Spinal cord (tissue), 9 donors: ENCODE measurements at regions not wholly inside any gene's neighbourhood (a gene's known extent, or its start where the extent isn't known, plus 50 kb on each side); places are given as distances from the start of the nearest gene placed in this dataset.

Experiments used
- DNase-seq, 6 donors: peaks; one replicate each; pipeline versions ENCODE4 v3.0.0 to v3.0.0-alpha.2; 2013 to 2015; ENCODE audit warnings: low spot score in 6 of 6, low read depth in 4 of 6
- H3K27ac ChIP-seq: one replicate; pipeline ENCODE4 v1.5.1; 2013; ENCODE audit warnings: low read depth, low read length, control low read depth
- H3K27me3 ChIP-seq: one replicate; pipeline ENCODE4 v1.6.1; 2013; ENCODE audit warnings: low read length; ENCODE audit not compliant: control insufficient read depth, insufficient read depth
- H3K36me3 ChIP-seq: one replicate; pipeline ENCODE4 v1.6.1; 2013; ENCODE audit warnings: low read length; ENCODE audit not compliant: control insufficient read depth, insufficient read depth
- H3K4me1 ChIP-seq: one replicate; pipeline ENCODE4 v1.6.1; 2013; ENCODE audit warnings: low read length; ENCODE audit not compliant: control insufficient read depth, insufficient read depth
- H3K4me3 ChIP-seq: one replicate; pipeline ENCODE4 v1.5.1; 2013; ENCODE audit warnings: low read depth, low read length, control low read depth
- H3K9me3 ChIP-seq: one replicate; pipeline ENCODE4 v1.6.1; 2013; ENCODE audit warnings: low read length; ENCODE audit not compliant: control insufficient read depth, insufficient read depth
- WGBS: methylation state at CpG from one replicate; pipeline ENCODE4 v1.1.5; 2013; ENCODE audit warnings: missing lambda C conversion rate; ENCODE audit not compliant: insufficient coverage; 5-methylcytosine and 5-hydroxymethylcytosine counted together
- donor health status: healthy.

DNA sequence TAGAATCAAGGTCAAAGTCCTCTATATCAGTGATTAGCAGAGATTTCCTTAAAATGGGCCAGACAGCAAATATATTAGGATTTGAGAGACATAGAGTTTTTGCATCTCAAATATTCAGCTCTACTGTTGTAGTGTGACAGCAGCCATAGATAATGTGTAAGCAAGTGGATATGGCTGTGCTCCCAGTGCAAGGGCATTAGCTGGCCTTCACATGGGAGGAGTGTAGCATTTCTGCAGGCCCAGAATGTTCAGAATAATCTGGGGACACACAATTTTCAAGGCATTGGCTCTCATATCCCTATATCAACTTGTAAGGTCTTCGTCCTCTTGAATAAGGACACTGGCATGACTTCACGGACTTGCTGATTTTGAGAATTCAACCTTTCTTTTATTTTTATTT, 402.3 kb upstream of the ADAMTS5 start:
- H3K27ac ChIP-seq, result no peak overlapping the region
- H3K4me3 ChIP-seq, result no peak overlapping the region
- H3K9me3 ChIP-seq, result no peaks in the 10 kb centered on the region
- H3K27me3 ChIP-seq, result no peaks in the 10 kb centered on the region
- H3K36me3 ChIP-seq, result no peaks in the 10 kb centered on the region
- DNase-seq, result no peak
- no CpG with 5 or more reads among the region's 2 CpGs for WGBS
- no peaks in the 10 kb centered on the region for H3K4me1 ChIP-seq

DNA sequence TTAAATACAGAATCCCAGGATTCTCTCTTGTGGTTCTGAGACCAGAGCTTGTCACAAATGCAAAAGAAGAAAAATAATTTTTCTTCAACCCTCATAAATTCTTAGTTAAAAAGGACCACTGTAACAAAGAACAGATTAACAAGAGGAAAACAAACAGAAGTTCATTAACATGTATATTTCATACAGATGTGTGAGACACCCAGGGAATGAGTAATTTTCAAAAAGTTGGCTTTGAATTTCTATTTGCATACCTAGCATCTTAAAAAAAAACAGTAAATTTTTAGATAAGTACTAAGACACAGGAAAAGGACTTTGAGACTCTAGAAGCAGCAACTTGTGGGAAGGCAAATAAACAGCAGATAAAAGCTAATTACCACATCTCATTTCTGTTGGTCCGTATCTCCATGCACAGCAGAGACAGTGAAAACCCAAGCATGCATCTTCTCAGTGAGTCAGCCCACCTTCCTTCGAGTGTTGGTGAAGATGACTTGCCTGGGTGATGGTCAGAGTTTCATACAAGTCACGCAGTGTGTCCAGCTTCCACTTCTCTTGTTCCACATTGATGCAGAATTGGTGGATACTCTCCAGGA, 399.9 kb upstream of the ADAMTS5 start:
- Histone ChIP-seq H3K36me3 (no peaks in the 10 kb centered on the region), H3K9me3 (no peaks in the 10 kb centered on the region), H3K27ac (no peak overlapping the region), H3K4me3 (no peak overlapping the region), H3K27me3 (no peaks in the 10 kb centered on the region), H3K4me1 (no peaks in the 10 kb centered on the region)
- DNase-seq, result no peak
- WGBS, result 100% methylated on average over 1 of the region's 3 CpGs

DNA sequence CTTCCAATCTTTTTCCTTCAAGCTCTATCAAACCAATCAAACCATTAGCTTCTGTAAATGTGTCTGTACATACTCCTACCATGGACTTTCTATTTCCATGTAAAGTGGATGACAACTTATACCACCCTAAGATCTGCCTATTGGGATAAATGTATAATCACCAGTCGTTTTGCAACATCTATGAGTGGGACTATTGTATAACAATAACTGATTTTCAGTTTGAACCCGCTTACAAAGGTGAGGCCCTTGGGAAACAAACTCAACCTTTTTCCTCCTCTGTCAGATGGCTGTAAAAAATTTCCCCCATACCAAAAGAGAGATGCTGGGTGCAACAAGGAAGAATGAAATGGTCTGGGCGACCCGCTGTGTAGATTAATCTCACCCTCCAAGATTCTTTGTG, 399.1 kb upstream of the ADAMTS5 start:
- Histone ChIP-seq H3K36me3 (no peaks in the 10 kb centered on the region), H3K27me3 (no peaks in the 10 kb centered on the region), H3K9me3 (no peaks in the 10 kb centered on the region), H3K4me1 (no peaks in the 10 kb centered on the region), H3K4me3 (no peak overlapping the region), H3K27ac (no peak overlapping the region)
- no CpG with 5 or more reads among the region's 4 CpGs for WGBS
- DNase-seq, result no peak

DNA sequence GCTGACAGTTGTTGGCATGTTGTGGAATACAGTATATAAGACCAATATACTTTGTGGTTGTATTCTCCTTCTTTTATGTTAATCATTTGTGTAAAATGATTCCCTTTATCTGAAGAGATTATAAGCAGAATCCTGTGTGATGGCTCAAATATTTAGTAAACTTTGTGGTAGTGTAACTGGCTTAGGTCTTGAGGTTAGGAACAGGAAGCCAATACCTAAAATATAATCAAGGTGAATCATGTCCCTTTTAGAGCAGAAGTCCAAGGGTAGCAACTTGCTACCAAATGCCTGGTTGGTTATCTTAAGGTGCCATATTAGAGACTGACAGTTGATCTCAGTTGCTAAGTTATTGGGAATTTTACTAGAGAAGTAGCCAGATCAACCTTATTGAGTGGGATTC, 398.5 kb upstream of the ADAMTS5 start:
- Histone ChIP-seq H3K9me3 (no peaks in the 10 kb centered on the region), H3K27ac (no peak overlapping the region), H3K27me3 (no peaks in the 10 kb centered on the region), H3K4me1 (no peaks in the 10 kb centered on the region), H3K36me3 (no peaks in the 10 kb centered on the region), H3K4me3 (no peak overlapping the region)
- DNase-seq, result no peak

DNA sequence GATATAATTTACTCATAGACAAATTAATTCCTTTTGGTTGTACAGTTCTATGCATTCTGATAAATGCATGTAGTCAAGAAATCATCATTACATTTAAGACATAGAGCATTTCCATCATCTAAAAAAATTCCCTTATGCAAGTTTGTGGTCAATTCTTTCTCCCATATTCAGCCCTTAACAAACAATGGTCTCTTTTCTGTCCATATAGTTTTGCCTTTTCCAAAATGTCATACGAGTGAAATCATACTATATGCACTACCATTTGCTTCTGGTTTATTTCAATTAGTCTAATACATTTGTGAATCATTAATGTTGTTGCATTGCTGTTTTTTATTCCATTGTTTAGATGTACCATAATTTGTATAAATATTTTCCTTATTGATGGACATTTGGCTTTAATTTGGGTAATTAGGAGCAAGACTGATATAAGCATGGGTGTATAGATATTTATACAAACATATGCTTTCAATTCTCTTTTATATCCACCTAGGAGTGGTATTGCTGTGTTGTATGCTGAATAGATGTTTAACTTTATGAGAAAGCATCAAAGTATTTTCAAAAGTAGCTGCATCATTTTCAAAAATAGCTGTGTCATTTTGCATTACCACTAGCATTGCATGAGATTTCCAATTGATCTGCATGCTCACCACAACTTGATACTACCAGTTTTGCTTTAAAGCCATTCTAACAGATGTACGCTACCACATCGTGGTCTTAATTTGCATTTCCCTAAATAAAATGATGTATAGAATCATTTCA, 397.0 kb upstream of the ADAMTS5 start:
- DNase-seq, result no peak
- H3K4me3 ChIP-seq, result no peak overlapping the region
- H3K27me3 ChIP-seq, result no peaks in the 10 kb centered on the region
- no peak overlapping the region for H3K27ac ChIP-seq
- H3K36me3 ChIP-seq, result no peaks in the 10 kb centered on the region
- no peaks in the 10 kb centered on the region for H3K4me1 ChIP-seq
- H3K9me3 ChIP-seq, result no peaks in the 10 kb centered on the region
- no CpG with 5 or more reads among the region's 3 CpGs for WGBS

DNA sequence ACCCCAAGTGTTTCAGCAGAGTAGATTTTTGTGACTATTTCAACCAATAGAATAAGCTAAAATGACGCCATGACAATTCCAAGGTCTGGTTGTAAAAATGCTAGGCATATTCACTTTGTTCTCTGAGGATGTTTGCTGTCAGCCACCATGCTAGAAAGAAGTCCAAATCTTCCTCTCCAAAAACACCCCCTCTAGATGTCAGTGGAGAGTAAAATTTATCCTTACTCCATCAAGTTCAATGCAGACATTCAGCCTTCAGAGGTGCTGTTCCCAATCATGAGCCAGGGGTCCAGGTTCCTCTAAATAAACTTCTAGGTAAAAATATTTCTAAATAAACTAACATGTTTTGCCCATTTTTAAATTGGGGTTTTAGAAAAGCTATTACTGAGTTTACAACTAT, 395.4 kb upstream of the ADAMTS5 start:
- Histone ChIP-seq H3K27ac (no peak overlapping the region), H3K27me3 (no peaks in the 10 kb centered on the region), H3K9me3 (no peaks in the 10 kb centered on the region), H3K4me1 (no peaks in the 10 kb centered on the region), H3K4me3 (no peak overlapping the region), H3K36me3 (no peaks in the 10 kb centered on the region)
- no CpG with 5 or more reads among the region's 1 CpG for WGBS
- DNase-seq, result no peak

DNA sequence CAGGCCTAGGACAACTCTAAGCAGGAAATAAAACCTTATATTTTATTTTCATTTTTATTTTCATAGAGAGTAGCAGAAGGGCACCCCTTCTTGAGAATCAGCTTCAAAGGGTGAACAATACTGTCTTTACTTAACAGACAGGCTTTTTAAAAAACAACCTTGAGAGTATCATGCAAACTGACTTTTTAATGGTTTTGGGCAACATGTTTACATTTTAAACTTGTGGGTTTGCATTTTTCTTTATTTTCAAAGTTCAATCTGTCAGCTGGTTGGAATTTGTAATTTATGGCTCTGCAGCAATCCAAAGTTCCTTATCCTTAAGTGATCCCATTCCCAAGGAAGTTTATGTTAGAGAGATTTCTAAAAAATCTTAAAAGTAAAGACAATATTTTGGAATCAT, 392.3 kb upstream of the ADAMTS5 start:
- no peaks in the 10 kb centered on the region for H3K27me3 ChIP-seq
- no peaks in the 10 kb centered on the region for H3K4me1 ChIP-seq
- no peaks in the 10 kb centered on the region for H3K9me3 ChIP-seq
- no peaks in the 10 kb centered on the region for H3K36me3 ChIP-seq
- no peak overlapping the region for H3K4me3 ChIP-seq
- no peak for DNase-seq
- H3K27ac ChIP-seq, result no peak overlapping the region

DNA sequence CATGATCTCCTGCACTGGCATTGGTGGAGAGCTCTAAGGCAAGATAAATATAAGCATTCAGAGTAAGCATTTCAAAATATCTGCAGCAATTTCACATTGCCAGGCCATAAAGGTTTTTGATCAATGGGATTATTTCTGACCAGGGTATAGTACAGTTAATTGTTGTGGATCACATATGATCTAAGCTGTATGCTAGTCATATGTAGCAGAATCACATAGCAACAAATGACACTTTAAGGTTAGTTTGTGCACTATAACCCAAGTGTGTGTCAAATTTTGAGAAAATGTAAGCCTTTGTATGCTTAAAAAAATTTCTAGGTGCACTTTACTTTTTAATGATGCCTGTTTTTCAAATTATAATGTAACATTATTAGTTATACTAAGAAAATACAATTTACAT, 386.0 kb upstream of the ADAMTS5 start:
- no peaks in the 10 kb centered on the region for H3K4me1 ChIP-seq
- no peak overlapping the region for H3K27ac ChIP-seq
- H3K9me3 ChIP-seq, result no peaks in the 10 kb centered on the region
- no peak overlapping the region for H3K4me3 ChIP-seq
- no peaks in the 10 kb centered on the region for H3K27me3 ChIP-seq
- DNase-seq, result no peak
- no peaks in the 10 kb centered on the region for H3K36me3 ChIP-seq

DNA sequence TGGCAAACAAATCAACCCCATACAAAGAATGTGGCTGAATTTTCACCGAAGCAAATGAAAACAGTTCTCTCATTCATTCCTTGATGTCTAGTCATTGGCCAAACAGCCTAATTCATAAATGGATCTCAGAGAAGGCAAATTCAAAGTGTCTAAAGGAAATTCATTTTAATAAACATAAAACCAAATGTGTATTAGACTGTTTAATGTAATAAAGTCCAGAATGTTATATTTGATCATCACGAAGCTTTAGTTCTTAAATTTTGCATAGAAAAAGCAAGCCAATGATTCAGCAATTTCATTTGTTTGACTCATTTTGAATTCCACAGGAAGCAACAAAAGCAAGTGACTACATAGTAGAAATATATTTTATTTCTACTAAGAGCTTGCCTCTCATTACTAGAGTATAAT, 379.2 kb upstream of the ADAMTS5 start:
- no peaks in the 10 kb centered on the region for H3K36me3 ChIP-seq
- no CpG with 5 or more reads among the region's 2 CpGs for WGBS
- no peaks in the 10 kb centered on the region for H3K27me3 ChIP-seq
- no peak for DNase-seq
- H3K4me1 ChIP-seq, result no peaks in the 10 kb centered on the region
- H3K4me3 ChIP-seq, result no peak overlapping the region
- H3K27ac ChIP-seq, result no peak overlapping the region
- no peaks in the 10 kb centered on the region for H3K9me3 ChIP-seq

DNA sequence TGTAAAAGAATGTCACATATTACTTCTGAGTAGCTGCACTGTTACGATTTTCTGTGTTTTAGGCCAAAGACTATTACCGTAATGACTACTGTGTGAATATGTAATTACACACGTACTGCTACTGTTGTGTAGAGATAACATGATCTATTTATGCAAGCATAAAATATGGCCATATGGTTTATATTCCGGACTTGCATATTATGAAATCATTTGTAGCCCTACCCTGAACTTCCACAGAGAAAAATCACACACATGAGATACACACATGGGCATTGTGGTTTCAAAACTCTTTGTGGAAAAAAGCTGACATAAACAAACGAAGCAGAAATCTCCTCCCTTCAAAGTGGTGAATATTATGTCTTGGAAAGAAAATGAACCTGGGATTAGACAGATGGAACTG, 373.0 kb upstream of the ADAMTS5 start:
- no peaks in the 10 kb centered on the region for H3K36me3 ChIP-seq
- H3K9me3 ChIP-seq, result no peaks in the 10 kb centered on the region
- no CpG with 5 or more reads among the region's 5 CpGs for WGBS
- DNase-seq, result peak in 2 of 6 donors; percentile 14 to 50
- H3K27ac ChIP-seq, result no peak overlapping the region
- no peak overlapping the region for H3K4me3 ChIP-seq
- no peaks in the 10 kb centered on the region for H3K4me1 ChIP-seq
- no peaks in the 10 kb centered on the region for H3K27me3 ChIP-seq
